Smooth muscle cell (in vitro differentiated cells): ENCODE measurements at regions not wholly inside any gene's neighbourhood (a gene's known extent, or its start where the extent isn't known, plus 50 kb on each side); places are given as distances from the start of the nearest gene placed in this dataset.

ENCODE experiments used
- DNase-seq: peaks from one replicate; lab custom pipeline; 2025; ENCODE audit not compliant: unreplicated experiment; lab: John Stamatoyannopoulos, UW
- H2AFZ ChIP-seq: fragments of 200-600 bp; sonication (generic); 2 replicates; pipeline ENCODE4 v1.6.0; 2016; ENCODE audit warnings: antibody characterized with exemption, low read depth, mild to moderate bottlenecking
- H3F3A ChIP-seq: fragments of 200-600 bp; sonication (generic); 2 replicates; pipeline ENCODE4 v1.6.0; 2017; ENCODE audit warnings: antibody characterized with exemption, low read depth
- H3K27ac ChIP-seq: fragments of 200-600 bp; sonication (generic); 2 replicates; pipeline ENCODE4 v1.5.1; 2016; ENCODE audit warnings: low read depth, mild to moderate bottlenecking
- H3K27me3 ChIP-seq: fragments of 200-600 bp; sonication (generic); 2 replicates; pipeline ENCODE4 v1.6.1; 2016; ENCODE audit warnings: low read depth, mild to moderate bottlenecking
- H3K36me3 ChIP-seq: fragments of 200-600 bp; sonication (generic); 2 replicates; pipeline ENCODE4 v1.5.1; 2016; ENCODE audit warnings: low read depth
- H3K4me1 ChIP-seq: fragments of 200-600 bp; sonication (generic); 2 replicates; pipeline ENCODE4 v1.5.1; 2016; ENCODE audit warnings: low read depth
- H3K4me2 ChIP-seq: fragments of 200-600 bp; sonication (generic); 2 replicates; pipeline ENCODE4 v1.6.0; 2016; ENCODE audit warnings: mild to moderate bottlenecking
- H3K4me3 ChIP-seq: fragments of 200-600 bp; sonication (generic); 2 replicates; pipeline ENCODE4 v1.5.1; 2016; ENCODE audit warnings: mild to moderate bottlenecking
- H3K79me2 ChIP-seq: fragments of 200-600 bp; sonication (generic); 2 replicates; pipeline ENCODE4 v1.6.0; 2016; ENCODE audit warnings: low read depth, mild to moderate bottlenecking
- H3K9ac ChIP-seq: fragments of 200-600 bp; sonication (generic); 2 replicates; pipeline ENCODE4 v1.6.0; 2016; ENCODE audit warnings: low read depth
- H3K9me3 ChIP-seq: fragments of 200-600 bp; sonication (generic); replicated peaks from 2 replicates; pipeline ENCODE4 v1.5.1; 2016; ENCODE audit warnings: low read depth
- H4K20me1 ChIP-seq: fragments of 200-600 bp; sonication (generic); 2 replicates; pipeline ENCODE4 v1.6.0; 2016; ENCODE audit warnings: low read depth
- WGBS: methylation state at CpG from one replicate; pipeline ENCODE4 v1.1.7; 2016; ENCODE audit warnings: low lambda C conversion rate; 5-methylcytosine and 5-hydroxymethylcytosine counted together
- TF ChIP-seq, protein P1 (sequence below): fragments of 200-600 bp; sonication (generic); IDR thresholded peaks from 2 replicates; pipeline ENCODE4 v1.5.1; 2017; ENCODE audit warnings: borderline replicate concordance, mild to moderate bottlenecking, antibody characterized with exemption; ENCODE audit not compliant: insufficient read depth, poor library complexity, severe bottlenecking

DNA sequence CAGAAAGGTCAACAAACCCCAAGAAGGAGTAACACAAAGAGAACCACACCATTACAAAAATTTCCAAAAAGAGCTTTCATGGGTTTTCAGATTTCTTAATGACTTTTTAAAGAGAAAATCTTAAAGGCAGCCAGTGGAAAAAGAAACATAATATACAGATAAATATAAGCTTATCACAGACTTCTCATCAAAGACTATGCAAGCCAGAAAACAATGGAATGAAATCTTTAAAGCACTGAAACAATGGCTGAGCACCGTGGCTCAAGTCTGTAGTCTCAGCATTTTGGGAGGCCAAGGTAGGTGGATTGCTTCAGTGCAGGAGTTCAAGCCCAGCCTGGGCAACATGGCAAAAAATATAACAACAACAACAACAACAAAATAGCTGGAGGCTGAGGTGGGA is 237.4 kb downstream of the CYP26B1 start:
- Histone ChIP-seq H3K4me3 (no peak overlapping the region), H3K4me2 (no peak overlapping the region), H2AFZ (no peak overlapping the region), H4K20me1 (no peaks in the 10 kb centered on the region), H3K79me2 (no peaks in the 10 kb centered on the region), H3K27ac (no peak overlapping the region), H3K4me1 (no peaks in the 10 kb centered on the region), H3F3A (no peaks in the 10 kb centered on the region), H3K27me3 (peaks cover 7% of the 10 kb centered on the region), H3K36me3 (no peaks in the 10 kb centered on the region), H3K9ac (no peak overlapping the region), H3K9me3 (no peaks in the 10 kb centered on the region)
- TF ChIP-seq, protein P1, sequence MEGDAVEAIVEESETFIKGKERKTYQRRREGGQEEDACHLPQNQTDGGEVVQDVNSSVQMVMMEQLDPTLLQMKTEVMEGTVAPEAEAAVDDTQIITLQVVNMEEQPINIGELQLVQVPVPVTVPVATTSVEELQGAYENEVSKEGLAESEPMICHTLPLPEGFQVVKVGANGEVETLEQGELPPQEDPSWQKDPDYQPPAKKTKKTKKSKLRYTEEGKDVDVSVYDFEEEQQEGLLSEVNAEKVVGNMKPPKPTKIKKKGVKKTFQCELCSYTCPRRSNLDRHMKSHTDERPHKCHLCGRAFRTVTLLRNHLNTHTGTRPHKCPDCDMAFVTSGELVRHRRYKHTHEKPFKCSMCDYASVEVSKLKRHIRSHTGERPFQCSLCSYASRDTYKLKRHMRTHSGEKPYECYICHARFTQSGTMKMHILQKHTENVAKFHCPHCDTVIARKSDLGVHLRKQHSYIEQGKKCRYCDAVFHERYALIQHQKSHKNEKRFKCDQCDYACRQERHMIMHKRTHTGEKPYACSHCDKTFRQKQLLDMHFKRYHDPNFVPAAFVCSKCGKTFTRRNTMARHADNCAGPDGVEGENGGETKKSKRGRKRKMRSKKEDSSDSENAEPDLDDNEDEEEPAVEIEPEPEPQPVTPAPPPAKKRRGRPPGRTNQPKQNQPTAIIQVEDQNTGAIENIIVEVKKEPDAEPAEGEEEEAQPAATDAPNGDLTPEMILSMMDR: no peak
- 89% methylated on average over 1 of the region's 1 CpG for WGBS
- no peak for DNase-seq

DNA sequence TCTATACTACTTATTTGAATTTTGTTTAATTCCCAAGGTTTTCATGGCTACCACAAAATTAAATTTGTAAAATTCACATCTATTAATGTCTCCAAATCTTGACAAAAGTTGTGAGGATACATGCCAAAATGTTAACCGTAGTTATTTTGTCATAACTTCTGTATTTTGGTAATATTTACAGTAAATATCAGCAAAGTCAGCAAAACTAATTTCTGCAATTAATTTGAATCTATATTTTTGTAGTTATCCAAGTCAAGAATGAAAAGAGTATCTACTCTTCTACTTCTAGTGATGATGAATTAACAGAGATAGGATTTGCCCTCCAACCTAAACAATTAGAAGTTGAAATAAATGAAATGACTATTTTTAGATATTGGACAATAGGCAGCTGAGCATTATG is 238.9 kb downstream of the CYP26B1 start:
- no peaks in the 10 kb centered on the region for H3F3A ChIP-seq
- no peaks in the 10 kb centered on the region for H4K20me1 ChIP-seq
- H3K27me3 ChIP-seq: peaks cover 20% of the 10 kb centered on the region
- H3K4me2 ChIP-seq: no peak overlapping the region
- no peaks in the 10 kb centered on the region for H3K4me1 ChIP-seq
- no peak for DNase-seq
- TF ChIP-seq, protein P1: no peak
- H3K36me3 ChIP-seq: no peaks in the 10 kb centered on the region
- no peak overlapping the region for H2AFZ ChIP-seq
- H3K79me2 ChIP-seq: no peaks in the 10 kb centered on the region
- no peak overlapping the region for H3K9ac ChIP-seq
- H3K27ac ChIP-seq: no peak overlapping the region
- H3K9me3 ChIP-seq: no peaks in the 10 kb centered on the region
- H3K4me3 ChIP-seq: no peak overlapping the region
- WGBS: 84% methylated on average over 1 of the region's 1 CpG

DNA sequence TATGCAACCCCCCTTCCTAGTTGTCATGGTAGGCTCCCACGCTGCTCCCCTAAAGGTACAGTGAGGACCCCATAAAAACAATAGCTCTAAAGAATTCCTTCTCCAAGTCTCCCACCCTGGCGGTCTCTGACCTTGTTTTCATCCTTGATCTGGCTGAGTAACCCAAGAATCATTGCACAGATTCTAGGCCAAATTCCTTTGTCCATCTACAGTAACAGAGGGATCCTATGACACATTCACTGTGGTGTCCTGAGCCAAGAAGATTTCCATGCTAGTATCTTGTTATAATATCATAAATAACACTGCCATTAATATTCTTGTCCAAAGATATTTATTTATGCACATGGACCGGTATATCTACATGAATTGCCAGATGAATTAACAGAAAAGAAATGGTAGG is 240.2 kb downstream of the CYP26B1 start:
- Histone ChIP-seq H3K27me3 (peaks cover 31% of the 10 kb centered on the region), H3K4me1 (no peaks in the 10 kb centered on the region), H3K79me2 (no peaks in the 10 kb centered on the region), H3K4me3 (no peak overlapping the region), H3F3A (no peaks in the 10 kb centered on the region), H3K9me3 (no peaks in the 10 kb centered on the region), H3K27ac (no peak overlapping the region), H3K4me2 (no peak overlapping the region), H3K9ac (no peak overlapping the region), H4K20me1 (no peaks in the 10 kb centered on the region), H2AFZ (no peak overlapping the region), H3K36me3 (no peaks in the 10 kb centered on the region)
- 90% methylated on average over 3 of the region's 3 CpGs for WGBS
- no peak for DNase-seq
- TF ChIP-seq, protein P1: no peak

DNA sequence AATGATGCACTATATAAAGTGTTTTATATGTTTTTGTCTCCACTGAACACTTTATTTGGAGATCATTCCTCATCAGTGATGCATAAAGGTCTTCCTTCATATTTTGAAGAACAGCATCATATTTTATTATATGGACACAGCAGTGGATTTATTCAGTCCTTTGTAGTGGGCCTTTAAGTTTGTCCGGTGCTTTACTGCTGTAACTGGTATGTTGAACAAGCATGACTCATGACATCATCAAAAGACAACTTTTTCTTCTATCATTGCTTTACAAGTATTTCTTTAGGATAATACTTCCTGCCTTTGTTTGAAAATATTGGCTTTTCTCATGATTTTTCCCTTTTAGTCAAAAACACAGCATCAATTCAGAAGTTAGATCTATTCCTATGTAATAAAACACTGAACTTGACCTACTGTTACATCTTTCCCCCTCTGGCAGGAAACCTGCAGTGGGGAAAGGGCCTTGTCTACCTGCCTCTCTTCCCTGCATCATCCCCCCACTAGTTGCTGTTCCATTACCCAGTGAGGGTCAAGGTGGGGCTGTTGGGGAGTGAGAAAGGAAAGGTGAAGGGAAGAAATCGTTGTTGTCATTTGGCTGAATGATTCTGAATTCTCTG is 241.2 kb downstream of the CYP26B1 start:
- Histone ChIP-seq H3K79me2 (no peaks in the 10 kb centered on the region), H3K9ac (no peak overlapping the region), H3K4me3 (no peak overlapping the region), H2AFZ (no peak overlapping the region), H3K27ac (no peak overlapping the region), H3F3A (no peaks in the 10 kb centered on the region), H3K27me3 (peaks cover 31% of the 10 kb centered on the region), H3K9me3 (no peaks in the 10 kb centered on the region), H4K20me1 (no peaks in the 10 kb centered on the region), H3K36me3 (no peaks in the 10 kb centered on the region), H3K4me1 (no peaks in the 10 kb centered on the region), H3K4me2 (no peak overlapping the region)
- 72% methylated on average over 2 of the region's 2 CpGs for WGBS
- no peak for DNase-seq
- TF ChIP-seq, protein P1: no peak
